Prostate gland (tissue), 2 donors: ENCODE measurements at regions not wholly inside any gene's neighbourhood (a gene's known extent, or its start where the extent isn't known, plus 50 kb on each side); places are given as distances from the start of the nearest gene placed in this dataset.

Experiments used
- POLR2AphosphoS5 ChIP-seq: sonication (generic); formaldehyde crosslinking; IDR thresholded peaks from one replicate; pipeline ENCODE4 v1.6.1; 2017; ENCODE audit warnings: antibody characterized with exemption
- TF ChIP-seq, protein P1 (sequence below), 4 experiments: fragments of 200-600 bp in 2 of 4; fragments of 450-650 bp in 2 of 4; sonication (generic) in 2 of 4; IDR thresholded peaks; 1 replicate in 3 of 4; 2 replicates in 1 of 4; pipeline ENCODE4 v1.5.1; 2016 to 2019; ENCODE audit warnings: antibody characterized with exemption in 4 of 4, mild to moderate bottlenecking in 2 of 4, moderate library complexity in 2 of 4

DNA sequence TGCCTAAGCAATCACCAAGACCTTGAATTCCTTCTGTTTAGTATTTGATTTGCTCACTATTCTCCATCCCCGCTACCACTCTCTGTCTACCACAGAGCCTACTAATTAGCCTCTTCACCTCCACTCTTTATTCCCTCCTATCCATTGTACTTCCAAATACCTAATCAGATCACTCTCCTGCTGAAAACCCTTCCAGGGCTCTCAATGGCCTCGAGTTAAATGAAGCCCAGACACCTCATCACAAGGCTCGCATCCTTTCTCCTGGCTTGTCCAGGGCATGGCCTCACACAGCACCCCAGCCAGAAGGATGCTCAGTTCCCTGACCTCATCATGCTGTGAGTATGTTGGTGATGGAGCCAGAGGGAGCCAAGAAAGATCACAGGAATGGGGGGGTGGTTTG, 71.4 kb upstream of the PRMT8 start:
- TF ChIP-seq, protein P1, sequence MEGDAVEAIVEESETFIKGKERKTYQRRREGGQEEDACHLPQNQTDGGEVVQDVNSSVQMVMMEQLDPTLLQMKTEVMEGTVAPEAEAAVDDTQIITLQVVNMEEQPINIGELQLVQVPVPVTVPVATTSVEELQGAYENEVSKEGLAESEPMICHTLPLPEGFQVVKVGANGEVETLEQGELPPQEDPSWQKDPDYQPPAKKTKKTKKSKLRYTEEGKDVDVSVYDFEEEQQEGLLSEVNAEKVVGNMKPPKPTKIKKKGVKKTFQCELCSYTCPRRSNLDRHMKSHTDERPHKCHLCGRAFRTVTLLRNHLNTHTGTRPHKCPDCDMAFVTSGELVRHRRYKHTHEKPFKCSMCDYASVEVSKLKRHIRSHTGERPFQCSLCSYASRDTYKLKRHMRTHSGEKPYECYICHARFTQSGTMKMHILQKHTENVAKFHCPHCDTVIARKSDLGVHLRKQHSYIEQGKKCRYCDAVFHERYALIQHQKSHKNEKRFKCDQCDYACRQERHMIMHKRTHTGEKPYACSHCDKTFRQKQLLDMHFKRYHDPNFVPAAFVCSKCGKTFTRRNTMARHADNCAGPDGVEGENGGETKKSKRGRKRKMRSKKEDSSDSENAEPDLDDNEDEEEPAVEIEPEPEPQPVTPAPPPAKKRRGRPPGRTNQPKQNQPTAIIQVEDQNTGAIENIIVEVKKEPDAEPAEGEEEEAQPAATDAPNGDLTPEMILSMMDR (IDR thresholded peaks at IDR 0.05), result no peak
- TF ChIP-seq POLR2AphosphoS5, result no peak
